Liver (tissue), 7 donors: ENCODE measurements at regions not wholly inside any gene's neighbourhood (a gene's known extent, or its start where the extent isn't known, plus 50 kb on each side); places are given as distances from the start of the nearest gene placed in this dataset.

Experiments
- DNase-seq: peaks from one replicate; pipeline ENCODE4 v3.0.0-alpha.2; 2017; ENCODE audit warnings: low spot score
- H3K27ac ChIP-seq, 2 donors: one replicate each; pipeline ENCODE4 v1.7.0; 2013; ENCODE audit warnings: inconsistent platforms in 2 of 2, low read length in 2 of 2, control low read depth in 1 of 2, low read depth in 1 of 2, mild to moderate bottlenecking in 1 of 2
- H3K27me3 ChIP-seq, 4 donors: one replicate each; pipeline versions ENCODE4 v1.6.1 to v1.7.0; 2013; ENCODE audit warnings: low read length in 3 of 4, inconsistent platforms in 1 of 4, mild to moderate bottlenecking in 1 of 4, moderate library complexity in 1 of 4; ENCODE audit not compliant: control insufficient read depth in 4 of 4, insufficient read depth in 4 of 4
- H3K36me3 ChIP-seq, 4 donors: one replicate each; pipeline versions ENCODE4 v1.6.1 to v1.7.0; 2013; ENCODE audit warnings: low read length in 3 of 4, mild to moderate bottlenecking in 3 of 4, low read depth in 1 of 4, moderate library complexity in 1 of 4; ENCODE audit not compliant: control insufficient read depth in 4 of 4, insufficient read depth in 3 of 4
- H3K4me1 ChIP-seq, 4 donors: one replicate each; pipeline versions ENCODE4 v1.6.1 to v1.7.0; 2013; ENCODE audit warnings: low read length in 3 of 4, mild to moderate bottlenecking in 3 of 4, moderate library complexity in 1 of 4; ENCODE audit not compliant: control insufficient read depth in 4 of 4, insufficient read depth in 4 of 4
- H3K4me3 ChIP-seq, 3 donors: one replicate each; pipeline versions ENCODE4 v1.6.1 to v1.7.0; 2013; ENCODE audit warnings: low read length in 3 of 3, control low read depth in 1 of 3, low read depth in 1 of 3, mild to moderate bottlenecking in 1 of 3
- H3K9ac ChIP-seq, 2 donors: one replicate each; pipeline ENCODE4 v1.7.0; 2013; ENCODE audit warnings: low read length in 2 of 2, mild to moderate bottlenecking in 2 of 2, moderate library complexity in 2 of 2, control low read depth in 1 of 2, low read depth in 1 of 2
- H3K9me3 ChIP-seq, 4 donors: one replicate each; pipeline versions ENCODE4 v1.6.1 to v1.7.0; 2013; ENCODE audit warnings: low read length in 3 of 4; ENCODE audit not compliant: control insufficient read depth in 4 of 4
- EGR1 ChIP-seq, 2 donors: IDR thresholded peaks; 2 replicates each; pipeline ENCODE4 v1.6.1; 2016 to 2018; ENCODE audit warnings: antibody characterized with exemption in 2 of 2, low read depth in 2 of 2
- FOXA1 ChIP-seq: IDR thresholded peaks from 2 replicates; pipeline ENCODE4 v1.6.1; 2016; ENCODE audit warnings: antibody characterized with exemption
- FOXA2 ChIP-seq: IDR thresholded peaks from 2 replicates; pipeline ENCODE4 v1.6.1; 2016; ENCODE audit warnings: antibody characterized with exemption
- HNF4A ChIP-seq, 2 donors: conservative IDR thresholded peaks; 2 replicates each; pipeline ENCODE4 v1.6.1; 2016; ENCODE audit warnings: antibody characterized with exemption in 2 of 2, mild to moderate bottlenecking in 2 of 2
- NR2F2 ChIP-seq: IDR thresholded peaks from 2 replicates; pipeline ENCODE4 v1.6.1; 2016; ENCODE audit warnings: antibody characterized with exemption
- RXRA ChIP-seq, 2 donors: IDR thresholded peaks; 2 replicates each; pipeline ENCODE4 v1.6.1; 2017 to 2018; ENCODE audit warnings: antibody characterized with exemption in 2 of 2, mild to moderate bottlenecking in 1 of 2
- TAF1 ChIP-seq: conservative IDR thresholded peaks from 2 replicates; pipeline ENCODE4 v1.6.1; 2016; ENCODE audit warnings: antibody characterized with exemption, mild to moderate bottlenecking
- YY1 ChIP-seq: IDR thresholded peaks from 2 replicates; pipeline ENCODE4 v1.6.1; 2016; ENCODE audit warnings: antibody characterized with exemption, mild to moderate bottlenecking
- WGBS: extraction: QIAGEN DNeasy Blood & Tissue Kit; methylation state at CpG from one replicate; pipeline ENCODE4 v1.1.7; 2013; 5-methylcytosine and 5-hydroxymethylcytosine counted together
- TF ChIP-seq, protein P1 (sequence below): IDR thresholded peaks from 2 replicates; pipeline ENCODE4 v1.6.1; 2016; ENCODE audit warnings: antibody characterized with exemption
- TF ChIP-seq, protein P2 (sequence below): IDR thresholded peaks from 2 replicates; pipeline ENCODE4 v1.6.1; 2016; ENCODE audit warnings: antibody characterized with exemption, mild to moderate bottlenecking
- TF ChIP-seq, protein P3 (sequence below): IDR thresholded peaks from 2 replicates; pipeline ENCODE4 v1.6.1; 2016; ENCODE audit warnings: antibody characterized with exemption
- donor health status: healthy.
- donor health status: healthy.
- donor health status: healthy.
- donor health status: healthy.

DNA sequence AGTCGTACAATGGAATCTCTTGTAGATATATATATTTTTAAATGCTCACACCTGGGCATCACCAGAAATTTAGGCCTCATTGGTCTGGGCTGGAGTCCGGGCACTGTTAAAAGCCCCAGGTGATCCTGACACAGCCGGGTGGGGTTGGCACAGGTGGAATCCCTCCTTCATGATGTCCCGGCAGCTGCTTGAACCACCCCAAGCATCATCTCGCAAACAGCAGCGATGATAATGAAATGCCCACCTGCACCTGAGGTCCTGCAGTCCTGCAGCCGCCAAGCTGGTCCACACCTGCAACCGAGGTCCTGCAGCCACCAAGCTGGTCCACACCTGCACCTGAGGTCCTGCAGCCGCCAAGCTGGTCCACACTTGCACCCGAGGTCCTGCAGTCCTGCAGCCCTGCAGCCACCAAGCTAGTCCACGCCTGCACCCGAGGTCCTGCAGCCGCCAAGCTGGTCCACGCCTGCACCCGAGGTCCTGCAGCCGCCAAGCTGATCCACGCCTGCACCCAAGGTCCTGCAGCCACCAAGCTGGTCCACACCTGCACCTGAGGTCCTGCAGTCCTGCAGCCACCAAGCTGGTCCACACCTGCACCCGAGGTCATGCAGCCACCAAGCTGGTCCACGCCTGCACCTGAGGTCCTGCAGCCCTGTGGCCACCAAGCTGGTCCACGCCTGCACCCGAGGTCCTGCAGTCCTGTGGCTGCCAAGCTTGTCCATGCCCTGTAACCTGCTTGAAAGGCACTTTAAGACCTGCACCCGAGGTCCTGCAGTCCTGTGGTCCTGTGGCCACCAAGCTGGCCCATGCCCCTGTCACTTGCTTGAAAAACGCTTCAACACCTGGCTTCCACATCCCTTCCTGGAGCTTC, 261.2 kb downstream of the DLL1 start:
- peaks cover 0 to 8% (median 0%) of the 10 kb centered on the region in 4 donors for H3K9me3 ChIP-seq
- no peaks in the 10 kb centered on the region for H3K27me3 ChIP-seq
- DNase-seq = no peak
- H3K4me1 ChIP-seq = peaks cover 5 to 34% (median 23%) of the 10 kb centered on the region in 4 donors
- no peak overlapping the region for H3K27ac ChIP-seq
- H3K36me3 ChIP-seq = no peaks in the 10 kb centered on the region
- TF ChIP-seq, protein P1, sequence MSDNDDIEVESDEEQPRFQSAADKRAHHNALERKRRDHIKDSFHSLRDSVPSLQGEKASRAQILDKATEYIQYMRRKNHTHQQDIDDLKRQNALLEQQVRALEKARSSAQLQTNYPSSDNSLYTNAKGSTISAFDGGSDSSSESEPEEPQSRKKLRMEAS = no peak
- TF ChIP-seq, protein P2, sequence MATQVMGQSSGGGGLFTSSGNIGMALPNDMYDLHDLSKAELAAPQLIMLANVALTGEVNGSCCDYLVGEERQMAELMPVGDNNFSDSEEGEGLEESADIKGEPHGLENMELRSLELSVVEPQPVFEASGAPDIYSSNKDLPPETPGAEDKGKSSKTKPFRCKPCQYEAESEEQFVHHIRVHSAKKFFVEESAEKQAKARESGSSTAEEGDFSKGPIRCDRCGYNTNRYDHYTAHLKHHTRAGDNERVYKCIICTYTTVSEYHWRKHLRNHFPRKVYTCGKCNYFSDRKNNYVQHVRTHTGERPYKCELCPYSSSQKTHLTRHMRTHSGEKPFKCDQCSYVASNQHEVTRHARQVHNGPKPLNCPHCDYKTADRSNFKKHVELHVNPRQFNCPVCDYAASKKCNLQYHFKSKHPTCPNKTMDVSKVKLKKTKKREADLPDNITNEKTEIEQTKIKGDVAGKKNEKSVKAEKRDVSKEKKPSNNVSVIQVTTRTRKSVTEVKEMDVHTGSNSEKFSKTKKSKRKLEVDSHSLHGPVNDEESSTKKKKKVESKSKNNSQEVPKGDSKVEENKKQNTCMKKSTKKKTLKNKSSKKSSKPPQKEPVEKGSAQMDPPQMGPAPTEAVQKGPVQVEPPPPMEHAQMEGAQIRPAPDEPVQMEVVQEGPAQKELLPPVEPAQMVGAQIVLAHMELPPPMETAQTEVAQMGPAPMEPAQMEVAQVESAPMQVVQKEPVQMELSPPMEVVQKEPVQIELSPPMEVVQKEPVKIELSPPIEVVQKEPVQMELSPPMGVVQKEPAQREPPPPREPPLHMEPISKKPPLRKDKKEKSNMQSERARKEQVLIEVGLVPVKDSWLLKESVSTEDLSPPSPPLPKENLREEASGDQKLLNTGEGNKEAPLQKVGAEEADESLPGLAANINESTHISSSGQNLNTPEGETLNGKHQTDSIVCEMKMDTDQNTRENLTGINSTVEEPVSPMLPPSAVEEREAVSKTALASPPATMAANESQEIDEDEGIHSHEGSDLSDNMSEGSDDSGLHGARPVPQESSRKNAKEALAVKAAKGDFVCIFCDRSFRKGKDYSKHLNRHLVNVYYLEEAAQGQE = no peak
- no peak for TF ChIP-seq RXRA (IDR thresholded peaks at IDR 0.05)
- no peak for TF ChIP-seq YY1
- no peak for TF ChIP-seq TAF1
- TF ChIP-seq, protein P3, sequence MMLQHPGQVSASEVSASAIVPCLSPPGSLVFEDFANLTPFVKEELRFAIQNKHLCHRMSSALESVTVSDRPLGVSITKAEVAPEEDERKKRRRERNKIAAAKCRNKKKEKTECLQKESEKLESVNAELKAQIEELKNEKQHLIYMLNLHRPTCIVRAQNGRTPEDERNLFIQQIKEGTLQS = no peak
- no peak for TF ChIP-seq EGR1 (IDR thresholded peaks at IDR 0.05; ENCODE audit: low read depth in 2 of 2)
- H3K9ac ChIP-seq = no peak overlapping the region
- WGBS = 88% methylated on average over 23 of the region's 23 CpGs
- no peak overlapping the region for H3K4me3 ChIP-seq

DNA sequence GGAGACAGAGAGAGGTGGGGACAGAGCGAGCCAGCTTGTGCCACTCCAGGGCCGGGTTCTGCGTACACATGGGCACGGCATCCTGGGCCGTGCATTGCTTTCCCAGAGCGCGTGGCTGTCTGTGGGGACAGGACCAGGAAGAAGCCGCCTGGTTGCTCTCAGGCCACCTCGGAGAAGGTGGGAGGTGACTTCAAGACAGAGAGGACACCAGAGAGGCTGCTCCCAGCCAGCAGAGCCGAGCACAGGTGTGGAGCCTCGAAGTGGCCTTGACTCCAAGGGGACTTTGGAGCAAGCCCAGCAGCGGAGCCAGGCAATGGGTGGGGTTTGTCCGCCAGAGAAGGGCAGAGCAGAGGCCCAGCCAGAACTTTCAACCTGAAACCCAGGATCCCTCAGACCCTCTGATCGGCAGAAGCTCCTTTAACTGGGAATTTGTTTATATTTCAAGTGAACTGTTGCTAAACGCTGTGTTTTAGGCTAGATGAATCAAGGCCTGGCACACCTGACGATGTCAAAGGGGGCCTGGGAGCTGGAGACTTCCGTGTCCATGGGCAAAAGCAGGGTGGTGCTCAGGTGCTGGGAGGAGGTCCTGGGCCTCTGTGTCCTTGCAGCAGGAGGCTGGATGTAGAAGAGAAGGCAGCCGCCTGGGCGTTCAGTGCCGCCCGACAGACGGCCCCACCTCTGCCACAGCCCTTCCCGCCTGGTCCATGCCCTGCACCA, 262.1 kb downstream of the DLL1 start:
- TF ChIP-seq FOXA1 (no peak), FOXA2 (no peak)
- Histone ChIP-seq H3K4me1 (peaks cover 5 to 35% (median 23%) of the 10 kb centered on the region in 4 donors), H3K9ac (no peak overlapping the region), H3K27ac (no peak overlapping the region), H3K4me3 (no peak overlapping the region), H3K36me3 (no peaks in the 10 kb centered on the region), H3K9me3 (peaks cover 0 to 7% (median 0%) of the 10 kb centered on the region in 4 donors), H3K27me3 (no peaks in the 10 kb centered on the region)
- DNase-seq = no peak
- 81% methylated on average over 23 of the region's 23 CpGs for WGBS

DNA sequence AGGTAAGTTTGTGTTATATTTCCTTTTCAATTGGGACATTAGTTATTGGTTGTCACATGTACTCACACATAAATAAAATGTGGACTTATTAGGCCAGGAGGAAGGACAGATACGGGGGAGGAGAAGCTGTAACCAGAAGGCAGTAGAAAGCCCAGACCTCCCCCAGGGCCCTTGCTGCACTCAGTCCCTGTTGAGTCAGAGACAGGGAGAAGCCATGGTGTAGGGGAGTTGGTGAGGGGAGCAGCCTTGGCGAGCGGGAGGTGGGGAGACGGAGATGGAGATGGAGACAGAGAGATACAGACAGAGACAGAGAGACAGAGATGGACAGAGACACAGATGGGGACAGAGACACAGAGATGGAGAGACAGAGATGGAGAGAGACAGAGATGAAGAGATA, 263.2 kb downstream of the DLL1 start:
- WGBS = 94% methylated on average over 4 of the region's 4 CpGs
- no peak overlapping the region for H3K4me3 ChIP-seq

More for the DNA sequence above, 263.2 kb downstream of the DLL1 start:
- Histone ChIP-seq H3K27me3 (no peaks in the 10 kb centered on the region), H3K9me3 (no peaks in the 10 kb centered on the region), H3K27ac (no peak overlapping the region), H3K36me3 (no peaks in the 10 kb centered on the region), H3K9ac (no peak overlapping the region), H3K4me1 (peaks cover 5 to 35% (median 23%) of the 10 kb centered on the region in 4 donors)
- no peak for DNase-seq
- TF ChIP-seq FOXA1 = no peak
- no peak for TF ChIP-seq NR2F2
- no peak for TF ChIP-seq HNF4A (conservative IDR thresholded peaks at IDR 0.05)
- TF ChIP-seq, protein P1 = no peak
